GM19328 (cell line): ENCODE measurements at regions not wholly inside any gene's neighbourhood (a gene's known extent, or its start where the extent isn't known, plus 50 kb on each side); places are given as distances from the start of the nearest gene placed in this dataset.
"Not testable (repeated sequence)": the region's sequence is repeated elsewhere in the genome, so short reads cannot be mapped to it uniquely, and the experiment has no call there.

Experiments used
- ATAC-seq: cut with Tn5 transposase; IDR thresholded peaks from one replicate; pipeline ENCODE4 v1.9.1; 2021; ENCODE audit warnings: mild to moderate bottlenecking, moderate library complexity; ENCODE audit not compliant: unreplicated experiment

DNA sequence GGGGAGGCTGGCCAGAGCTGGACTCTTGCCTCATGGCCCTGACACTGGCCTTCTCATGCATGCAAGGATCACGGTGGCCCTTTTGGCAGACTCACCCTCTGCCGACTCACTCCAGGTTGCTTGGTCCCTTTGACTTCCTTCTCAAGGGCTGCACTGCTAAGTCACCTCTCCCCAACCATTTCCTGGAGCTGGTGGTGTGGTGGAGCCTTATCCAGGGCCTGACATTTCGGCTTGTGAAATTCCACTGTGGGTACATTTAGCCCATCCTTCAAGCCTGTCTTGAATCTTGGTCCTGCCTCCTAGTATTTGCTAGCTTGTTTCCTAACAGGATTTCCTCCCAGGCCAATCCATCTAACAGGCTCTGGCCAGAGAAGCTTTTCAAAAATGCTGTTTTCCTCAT is 52.6 kb upstream of the JUN start:
- ATAC-seq = no peak

DNA sequence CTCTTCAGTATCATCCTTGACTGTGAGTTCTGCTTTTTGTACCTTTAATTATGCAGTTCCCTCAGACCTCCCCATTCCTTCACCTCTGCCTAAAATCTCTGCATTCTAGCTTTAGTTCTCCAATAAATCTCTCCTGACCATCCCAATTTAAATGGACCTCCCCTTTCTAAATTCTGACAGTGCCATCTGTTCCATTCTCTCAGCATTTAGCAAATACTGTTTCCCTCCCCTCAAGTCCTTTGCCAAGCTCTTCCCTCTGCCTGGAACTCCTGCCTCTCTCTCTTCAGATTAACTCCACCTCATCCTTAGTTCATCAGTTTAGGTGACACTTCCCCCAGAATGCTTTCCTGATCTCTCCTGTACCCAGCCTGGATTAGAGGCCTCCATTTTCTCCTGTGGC is 54.0 kb upstream of the JUN start:
- ATAC-seq = no peak

- no peak for ATAC-seq
Observed at GRCh38 chr1:58839147-58839795, 55.4 kb upstream of the JUN start.

GRCh38 chr1:58839846-58840835 is 56.3 kb upstream of the JUN start:
- no peak for ATAC-seq

DNA sequence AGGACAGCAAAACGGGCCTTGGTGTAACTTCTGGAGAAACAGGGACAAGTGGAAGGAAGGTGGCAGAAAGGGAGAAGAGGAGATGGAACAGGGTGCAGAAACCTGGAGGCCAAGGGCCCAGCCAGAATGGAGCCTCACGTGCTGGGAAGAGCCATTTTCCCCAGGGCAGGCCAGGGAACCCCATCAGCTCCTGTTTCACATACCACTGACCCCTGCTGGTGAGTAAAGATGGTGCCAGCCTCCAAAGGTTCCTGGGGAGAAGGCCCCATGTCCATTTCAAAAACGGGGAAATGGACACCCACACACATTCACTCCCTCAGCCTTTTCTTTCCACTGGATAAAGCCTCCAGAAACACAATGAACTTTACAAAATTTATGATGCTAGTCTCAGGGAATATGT is 57.6 kb upstream of the JUN start:
- no peak for ATAC-seq

- no peak for ATAC-seq
Observed at GRCh38 chr1:58842941-58843340, 59.1 kb upstream of the JUN start.

DNA sequence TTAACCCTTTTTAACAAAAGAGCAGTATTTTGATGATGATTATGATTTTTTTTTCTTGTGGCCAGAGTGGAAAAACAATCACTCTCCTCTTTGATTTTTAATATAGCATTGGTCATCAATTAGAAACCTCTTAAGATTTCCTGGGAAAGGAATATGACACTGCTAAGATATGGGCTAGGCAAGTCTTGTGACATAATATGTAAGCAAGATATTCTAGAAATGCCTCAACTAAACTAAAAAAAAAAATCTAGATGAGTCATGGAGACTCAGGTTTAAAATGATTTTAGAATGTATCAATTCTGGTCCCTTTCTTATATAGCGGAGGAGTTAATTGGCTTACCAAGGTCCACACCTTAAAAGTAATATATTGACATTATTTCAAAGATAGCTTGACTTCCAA is 60.3 kb upstream of the JUN start:
- ATAC-seq = no peak

DNA sequence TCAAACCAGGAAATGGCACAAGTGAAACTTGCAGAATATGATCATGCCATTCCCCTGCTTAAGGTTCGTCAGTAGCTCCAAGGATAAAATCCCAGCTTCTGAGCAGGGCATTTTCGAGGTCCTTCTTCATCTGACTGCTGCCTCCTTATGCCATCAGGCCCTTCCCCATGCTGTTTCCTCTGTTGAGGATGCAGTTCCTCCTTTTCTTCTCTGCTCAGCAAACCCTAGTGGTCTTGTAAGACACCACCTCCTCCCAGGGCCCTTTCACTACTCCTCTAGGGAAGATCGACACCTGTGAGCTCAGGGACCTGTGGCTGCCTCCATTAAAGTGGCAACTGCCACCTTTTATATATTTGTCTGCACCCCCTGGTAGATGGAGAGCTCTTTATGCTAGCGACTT is 62.1 kb upstream of the JUN start:
- ATAC-seq = no peak

DNA sequence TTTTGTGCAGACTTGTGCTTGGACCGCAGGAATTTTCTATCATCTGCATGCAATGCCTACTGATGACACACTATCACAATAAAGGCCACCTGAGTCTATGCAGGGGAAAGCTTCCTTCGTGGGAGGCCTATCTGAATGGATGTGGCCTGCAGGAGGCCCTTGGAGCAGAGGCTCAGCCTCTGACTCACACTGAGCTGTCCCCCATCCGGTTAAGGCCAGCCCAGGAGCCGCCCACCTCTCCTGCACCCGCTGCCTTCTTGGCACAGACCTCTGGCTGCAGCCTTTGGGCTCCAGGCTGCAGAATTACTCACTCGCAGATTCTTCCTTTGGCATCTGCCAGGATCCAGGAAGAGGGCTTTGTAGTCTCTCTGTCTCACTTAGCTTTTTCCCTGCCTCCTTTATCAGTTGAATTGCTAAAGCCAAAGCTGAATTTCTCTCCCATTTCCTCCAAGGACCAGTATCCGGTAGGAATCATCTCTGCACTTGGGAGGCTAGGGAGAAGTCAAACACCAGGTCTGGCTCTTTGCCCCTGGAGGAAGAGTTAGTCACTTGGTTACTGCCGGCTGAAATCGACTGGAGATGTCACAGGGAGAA is 65.1 kb upstream of the JUN start:
- ATAC-seq = no peak

GRCh38 chr1:58849551-58849950 is 65.7 kb upstream of the JUN start:
- ATAC-seq = no peak

DNA sequence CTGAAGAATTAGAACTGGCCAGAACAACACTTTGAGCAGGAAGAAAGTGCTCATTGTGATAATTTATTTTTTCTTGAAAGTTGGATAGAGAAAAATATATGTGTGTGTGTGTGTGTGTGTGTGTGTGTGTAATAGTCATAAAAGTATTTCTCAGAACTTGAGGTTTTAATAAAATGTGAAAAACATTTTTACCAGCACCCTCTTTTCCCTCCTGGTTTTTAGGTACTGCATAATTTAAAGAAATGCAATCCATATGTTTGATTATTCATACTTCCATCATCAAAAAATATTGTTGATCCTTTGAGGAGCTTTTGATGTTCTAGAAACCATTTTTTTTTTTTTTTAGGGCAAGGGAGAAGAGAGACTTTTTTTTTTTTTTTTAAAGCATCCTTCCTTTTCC is 66.8 kb upstream of the JUN start:
- no peak for ATAC-seq

- no peak for ATAC-seq
Observed at GRCh38 chr1:58852731-58853485, 69.1 kb upstream of the JUN start.

- ATAC-seq = no peak
Observed at GRCh38 chr1:58854576-58854975, 70.7 kb upstream of the JUN start.

DNA sequence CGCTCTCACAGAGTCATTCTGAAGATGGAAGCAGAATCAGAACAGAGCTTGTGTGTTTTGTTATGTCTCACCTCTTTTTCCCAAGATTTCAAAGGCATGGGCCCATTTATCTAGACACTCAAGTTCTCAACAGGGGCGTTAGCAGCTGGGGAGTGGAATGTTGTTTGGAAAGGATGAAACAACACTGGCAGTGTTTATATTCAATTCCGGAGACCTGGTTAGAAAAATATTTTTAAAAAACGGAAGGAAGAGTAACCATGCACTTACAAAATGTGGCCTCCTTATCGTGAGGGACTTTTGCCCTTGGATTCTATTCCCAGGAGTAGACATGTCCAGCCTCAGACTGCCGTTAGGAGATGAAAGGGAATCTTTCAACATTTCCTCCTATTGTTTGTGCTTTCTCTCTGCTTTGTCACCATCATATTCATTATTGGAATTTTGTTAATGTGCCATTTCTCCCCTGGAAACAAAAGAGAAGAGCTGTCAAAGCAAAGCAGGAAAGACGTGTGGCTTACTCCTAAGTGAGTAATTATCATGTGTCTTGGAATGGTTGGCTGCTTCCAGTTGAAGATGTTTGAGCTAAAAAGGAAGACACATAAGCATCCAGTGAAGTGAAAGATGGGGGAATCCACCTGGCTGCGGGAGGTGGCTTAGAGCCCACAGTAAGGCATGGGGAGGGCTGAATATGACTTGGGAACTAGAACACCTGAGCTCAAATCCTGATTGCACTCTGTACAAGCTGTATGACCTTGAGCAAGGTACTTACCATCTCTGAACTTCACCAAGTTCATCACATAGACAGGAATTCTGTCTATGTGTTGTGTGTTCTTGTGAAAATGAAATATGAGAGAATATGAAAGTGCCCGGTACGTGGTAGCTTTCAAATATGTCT is 71.7 kb upstream of the JUN start:
- ATAC-seq = no peak

GRCh38 chr1:58856281-58856680 is 72.4 kb upstream of the JUN start:
- ATAC-seq = not testable (repeated sequence)

DNA sequence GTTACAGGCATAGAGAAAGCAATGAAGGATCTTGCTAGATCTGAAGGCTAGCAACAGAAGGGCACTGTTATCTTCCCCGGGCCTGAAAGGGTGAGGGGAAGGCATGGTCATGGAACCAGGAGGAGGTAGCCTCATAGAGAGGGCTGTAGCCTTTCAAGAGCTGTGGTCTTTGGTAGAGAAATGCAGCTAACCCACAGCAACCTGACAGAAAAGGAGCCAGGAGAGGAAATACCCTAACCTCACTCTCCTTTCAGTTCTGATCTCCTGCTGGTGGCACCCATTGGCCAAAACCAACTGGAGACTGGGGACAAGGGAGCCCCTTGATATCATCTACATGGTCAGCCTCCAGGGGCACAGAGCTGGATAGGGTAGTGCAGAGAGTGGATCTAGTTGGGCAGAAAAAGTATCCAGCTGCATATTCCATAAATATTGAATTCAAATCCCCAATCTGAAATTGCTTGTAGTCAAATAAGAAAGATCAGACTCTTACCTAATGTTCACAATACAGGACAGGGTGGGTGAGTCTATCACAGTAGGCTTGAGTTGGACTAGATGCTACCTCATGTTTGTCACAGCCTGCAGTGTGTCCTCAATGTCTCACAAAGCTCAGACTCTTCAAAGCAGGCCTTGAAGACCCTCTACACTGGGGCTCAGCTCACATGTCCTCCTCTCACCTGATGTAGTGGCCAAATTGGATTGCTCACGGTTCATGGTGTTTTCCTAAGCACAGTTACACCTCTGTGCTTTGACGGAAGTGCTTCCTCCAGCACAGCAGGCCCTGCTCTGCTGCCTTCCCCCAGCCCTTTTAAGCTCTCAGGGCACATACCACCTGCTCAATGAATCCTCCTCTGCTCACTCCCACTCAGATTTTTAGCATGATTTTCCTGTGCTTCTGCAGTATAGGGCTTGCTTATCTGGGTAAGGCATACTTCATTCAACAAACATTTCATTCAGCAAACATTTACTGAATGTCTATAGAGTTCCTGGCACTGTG is 74.1 kb upstream of the JUN start:
- peak; percentile 50 for ATAC-seq

GRCh38 chr1:58859769-58860485 is 76.1 kb upstream of the JUN start:
- ATAC-seq = no peak

GRCh38 chr1:58861076-58861475 is 77.2 kb upstream of the JUN start:
- no peak for ATAC-seq
